ENCODE measurements at regions not wholly inside any gene's neighbourhood (a gene's known extent, or its start where the extent isn't known, plus 50 kb on each side); places are given as distances from the start of the nearest gene placed in this dataset.

DNA sequence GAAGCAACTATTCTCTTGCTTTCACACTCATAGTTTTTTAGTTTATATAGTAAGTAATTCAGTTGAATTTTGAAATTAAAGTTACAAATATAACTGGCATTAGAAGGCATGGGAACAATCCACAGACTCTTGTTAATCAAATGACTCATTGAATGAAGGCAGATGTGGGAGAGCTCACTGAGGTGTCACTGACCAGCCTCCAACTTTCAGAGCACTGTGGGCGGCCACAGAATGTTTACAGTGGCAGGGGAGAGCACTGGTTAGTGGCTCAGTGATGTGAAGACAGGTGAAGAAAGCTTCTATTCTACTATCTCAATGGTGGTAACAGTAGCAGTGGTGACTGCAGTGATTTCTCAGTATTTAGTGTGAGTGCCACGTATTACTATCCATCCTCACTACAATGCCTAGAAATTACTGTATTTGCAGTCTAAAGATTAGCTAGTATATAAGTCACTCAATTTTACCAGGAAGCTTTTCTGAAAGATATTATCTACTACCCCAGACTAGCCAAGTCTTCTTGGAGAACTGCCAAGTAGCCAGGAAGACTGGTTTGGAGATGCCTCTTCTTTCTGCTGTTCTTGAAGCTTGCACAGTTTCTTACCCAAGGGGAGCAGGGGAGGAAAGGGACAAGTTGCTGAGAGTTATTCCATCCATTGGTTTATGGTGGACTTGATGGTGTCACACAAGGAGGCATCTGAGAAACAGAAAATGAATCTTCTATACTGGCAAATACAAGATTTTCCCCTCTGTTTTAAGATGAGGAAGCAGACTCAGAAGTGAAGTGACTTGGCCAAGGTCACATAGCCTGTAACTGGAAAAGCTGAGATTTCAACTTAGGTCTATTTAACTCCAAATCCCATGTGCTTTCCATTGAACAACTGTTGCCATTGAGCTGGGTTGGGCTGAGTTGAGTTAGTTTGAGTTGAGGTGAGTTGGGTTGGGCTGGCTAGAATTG, 231.2 kb downstream of the ANKRD60 start:
- H3K9me3 ChIP-seq = no peaks in the 10 kb centered on the region
- intact Hi-C loops (cut with DNase I; ENCODE audit: low total_unique reads) = no loop called here
- no peaks in the 10 kb centered on the region for H3K4me1 ChIP-seq

DNA sequence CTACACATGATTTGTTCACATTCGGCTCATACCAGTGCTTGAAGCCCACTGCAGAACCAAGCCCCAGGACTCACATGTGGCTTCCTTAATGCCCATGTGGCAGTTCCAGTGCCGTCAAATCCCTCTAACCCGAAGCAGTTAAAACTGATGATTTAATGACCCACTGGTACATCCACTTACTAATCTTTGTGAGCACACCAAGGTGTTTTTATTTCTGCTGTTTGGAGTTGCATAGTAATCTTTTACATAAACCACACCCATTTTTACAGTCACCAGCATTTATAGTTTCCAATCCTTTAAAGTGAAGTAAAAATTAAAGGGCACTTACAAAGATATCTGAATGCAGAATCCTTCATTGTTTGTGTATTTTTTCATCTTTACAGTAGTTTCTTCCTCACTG, 232.0 kb downstream of the ANKRD60 start:
- Histone ChIP-seq H3K4me1 (no peaks in the 10 kb centered on the region), H3K4me3 (no peak overlapping the region), H3K36me3 (no peaks in the 10 kb centered on the region), H3K27me3 (no peaks in the 10 kb centered on the region), H3K27ac (no peak overlapping the region), H3K9me3 (no peaks in the 10 kb centered on the region)
- TF ChIP-seq, protein P1, sequence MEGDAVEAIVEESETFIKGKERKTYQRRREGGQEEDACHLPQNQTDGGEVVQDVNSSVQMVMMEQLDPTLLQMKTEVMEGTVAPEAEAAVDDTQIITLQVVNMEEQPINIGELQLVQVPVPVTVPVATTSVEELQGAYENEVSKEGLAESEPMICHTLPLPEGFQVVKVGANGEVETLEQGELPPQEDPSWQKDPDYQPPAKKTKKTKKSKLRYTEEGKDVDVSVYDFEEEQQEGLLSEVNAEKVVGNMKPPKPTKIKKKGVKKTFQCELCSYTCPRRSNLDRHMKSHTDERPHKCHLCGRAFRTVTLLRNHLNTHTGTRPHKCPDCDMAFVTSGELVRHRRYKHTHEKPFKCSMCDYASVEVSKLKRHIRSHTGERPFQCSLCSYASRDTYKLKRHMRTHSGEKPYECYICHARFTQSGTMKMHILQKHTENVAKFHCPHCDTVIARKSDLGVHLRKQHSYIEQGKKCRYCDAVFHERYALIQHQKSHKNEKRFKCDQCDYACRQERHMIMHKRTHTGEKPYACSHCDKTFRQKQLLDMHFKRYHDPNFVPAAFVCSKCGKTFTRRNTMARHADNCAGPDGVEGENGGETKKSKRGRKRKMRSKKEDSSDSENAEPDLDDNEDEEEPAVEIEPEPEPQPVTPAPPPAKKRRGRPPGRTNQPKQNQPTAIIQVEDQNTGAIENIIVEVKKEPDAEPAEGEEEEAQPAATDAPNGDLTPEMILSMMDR (IDR thresholded peaks at IDR 0.05) = no peak
- no peak for TF ChIP-seq POLR2A (IDR thresholded peaks at IDR 0.05)
- DNase-seq = no peak
- intact Hi-C loops (cut with DNase I; ENCODE audit: low total_unique reads) = no loop called here

More for the DNA sequence above, 231.2 kb downstream of the ANKRD60 start:
- no peak for DNase-seq
- H3K27ac ChIP-seq = no peak overlapping the region
- TF ChIP-seq, protein P1 (IDR thresholded peaks at IDR 0.05) = no peak
- no peak for TF ChIP-seq POLR2A (IDR thresholded peaks at IDR 0.05)
- H3K36me3 ChIP-seq = no peaks in the 10 kb centered on the region
- H3K4me3 ChIP-seq = no peak overlapping the region
- H3K27me3 ChIP-seq = no peaks in the 10 kb centered on the region

DNA sequence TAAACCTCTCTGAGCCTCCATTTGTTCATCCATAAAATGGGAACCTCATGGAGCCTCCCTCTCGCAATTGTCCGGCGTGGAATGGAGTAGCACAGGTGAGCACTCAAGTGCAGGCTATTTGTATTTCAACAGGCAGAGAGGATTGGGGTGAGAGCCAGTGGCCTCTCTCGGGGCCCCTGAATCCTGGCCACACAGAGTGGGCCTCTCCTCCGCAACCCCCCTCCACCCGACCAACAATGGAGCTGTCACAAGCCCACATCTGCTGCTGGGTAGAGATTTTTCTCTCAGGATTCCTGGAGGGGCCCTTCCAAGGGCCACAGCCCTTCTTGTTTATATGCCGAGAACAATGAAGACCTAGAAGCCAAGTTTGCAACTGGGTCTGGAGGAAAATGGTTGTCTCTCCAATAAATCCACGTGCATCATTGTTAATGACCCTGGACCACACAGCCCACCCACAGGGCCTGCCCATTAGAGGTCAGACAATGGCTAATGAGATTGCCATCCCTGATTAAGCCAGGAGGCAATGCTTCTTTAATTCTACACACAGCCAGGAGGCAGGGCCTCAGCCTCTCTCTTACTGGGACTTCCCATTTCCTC, 233.0 kb downstream of the ANKRD60 start:
- intact Hi-C loops (cut with DNase I; ENCODE audit: low total_unique reads) = no loop called here
- TF ChIP-seq, protein P1 (IDR thresholded peaks at IDR 0.05) = no peak
- TF ChIP-seq POLR2A (IDR thresholded peaks at IDR 0.05) = no peak
- Histone ChIP-seq H3K4me3 (no peak overlapping the region), H3K27me3 (no peaks in the 10 kb centered on the region), H3K4me1 (no peaks in the 10 kb centered on the region), H3K9me3 (no peaks in the 10 kb centered on the region), H3K36me3 (no peaks in the 10 kb centered on the region), H3K27ac (no peak overlapping the region)
- no peak for DNase-seq

DNA sequence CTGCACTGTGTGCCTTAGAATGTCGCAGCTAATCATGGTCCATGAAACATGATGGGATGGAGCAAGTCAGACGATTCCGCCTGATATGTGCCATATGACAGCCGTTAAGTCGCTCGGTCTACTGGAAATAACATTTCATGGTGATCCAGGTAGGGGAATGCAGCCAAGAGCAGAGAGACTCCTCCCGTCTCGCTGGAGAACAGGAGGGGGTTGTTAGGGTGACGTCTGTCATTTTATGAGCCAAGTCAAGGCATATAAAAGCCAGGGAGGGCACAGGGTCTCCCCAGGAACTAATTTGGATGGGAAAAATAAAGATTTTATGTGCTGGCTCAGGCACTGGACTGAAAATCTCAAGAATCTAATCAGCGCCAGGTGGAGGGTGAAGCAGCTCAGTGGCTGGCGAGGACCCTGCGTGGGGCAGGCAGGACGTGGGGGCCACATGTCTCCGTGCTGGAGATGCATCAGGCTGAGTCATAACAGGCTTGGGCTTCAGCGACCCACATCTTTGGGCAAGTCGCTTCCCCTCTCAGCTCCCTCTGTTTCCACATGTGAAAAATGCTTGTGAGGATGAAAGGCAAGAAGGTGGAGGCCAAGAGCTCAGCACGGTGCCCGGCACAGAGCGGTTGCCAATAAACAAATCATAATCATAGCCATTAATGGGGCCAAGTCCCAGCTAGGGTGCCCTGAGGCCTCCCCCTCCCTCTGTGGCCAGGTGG, 234.6 kb downstream of the ANKRD60 start:
- DNase-seq = no peak
- H3K27ac ChIP-seq = no peak overlapping the region
- no peaks in the 10 kb centered on the region for H3K27me3 ChIP-seq
- H3K36me3 ChIP-seq = no peaks in the 10 kb centered on the region
- H3K4me3 ChIP-seq = no peak overlapping the region
- no peaks in the 10 kb centered on the region for H3K9me3 ChIP-seq
- no peaks in the 10 kb centered on the region for H3K4me1 ChIP-seq
- intact Hi-C loops (cut with DNase I; ENCODE audit: low total_unique reads) = no loop called here
- TF ChIP-seq, protein P1 (IDR thresholded peaks at IDR 0.05) = no peak
- TF ChIP-seq POLR2A (IDR thresholded peaks at IDR 0.05) = no peak

Data from uterus (tissue), 3 donors.